ENCODE measurements at regions not wholly inside any gene's neighbourhood (a gene's known extent, or its start where the extent isn't known, plus 50 kb on each side); places are given as distances from the start of the nearest gene placed in this dataset.

GRCh38 chr2:180061085-180061484 lies 54.0 kb upstream of the CWC22 start:
- Histone ChIP-seq H3K4me3 (ENCODE audit: low read length) (no peak overlapping the region), H3K36me3 (replicated peaks; ENCODE audit: insufficient read depth, low read length) (no peaks in the 10 kb centered on the region), H3K4me1 (ENCODE audit: low read length) (no peaks in the 10 kb centered on the region), H3K79me2 (ENCODE audit: low read length) (no peaks in the 10 kb centered on the region), H3F3A (ENCODE audit: insufficient read depth, low read length) (no peaks in the 10 kb centered on the region), H3K9ac (ENCODE audit: low read length) (no peak overlapping the region), H3K27ac (ENCODE audit: low read length) (no peak overlapping the region), H2AFZ (ENCODE audit: low read length) (no peak overlapping the region), H3K9me3 (replicated peaks; ENCODE audit: insufficient read depth, low read length) (no peaks in the 10 kb centered on the region), H3K4me2 (ENCODE audit: low read depth, low read length) (no peak overlapping the region), H4K20me1 (ENCODE audit: insufficient read depth, low read length) (no peaks in the 10 kb centered on the region), H3K9me2 (replicated peaks; ENCODE audit: insufficient read depth, low read length) (no peaks in the 10 kb centered on the region), H3K27me3 (replicated peaks; ENCODE audit: insufficient read depth, low read length) (no peaks in the 10 kb centered on the region)
- DNase-seq, result no peak
- no peak for TF ChIP-seq EZH2 (optimal IDR thresholded peaks at IDR 0.05; ENCODE audit: low read depth, low read length)

DNA sequence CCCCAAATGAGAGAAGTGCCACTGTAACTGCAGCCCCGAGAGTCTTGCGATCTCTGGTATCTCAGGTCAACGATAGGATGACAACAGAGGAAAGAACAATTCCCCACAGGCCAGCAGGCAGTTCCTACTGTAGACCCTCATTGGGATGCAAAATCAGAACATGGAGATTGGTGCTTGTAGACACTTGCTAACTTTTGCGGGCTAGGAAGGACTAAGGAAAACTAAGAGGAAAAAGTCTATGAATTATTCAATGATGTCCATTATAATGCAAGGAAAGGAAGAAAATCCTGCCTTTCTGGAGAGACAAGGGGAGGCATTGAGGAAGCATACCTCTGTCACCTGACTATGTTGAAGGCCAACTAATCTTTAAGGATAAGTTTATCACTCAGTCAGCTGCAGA lies 51.9 kb upstream of the CWC22 start:
- no peak for DNase-seq
- H4K20me1 ChIP-seq (ENCODE audit: insufficient read depth, low read length), result no peaks in the 10 kb centered on the region
- H3K27ac ChIP-seq (ENCODE audit: low read length), result no peak overlapping the region
- H2AFZ ChIP-seq (ENCODE audit: low read length), result no peak overlapping the region
- H3F3A ChIP-seq (ENCODE audit: insufficient read depth, low read length), result no peaks in the 10 kb centered on the region
- H3K79me2 ChIP-seq (ENCODE audit: low read length), result no peaks in the 10 kb centered on the region
- H3K4me2 ChIP-seq (ENCODE audit: low read depth, low read length), result no peak overlapping the region
- TF ChIP-seq EZH2 (optimal IDR thresholded peaks at IDR 0.05; ENCODE audit: low read depth, low read length) (no peak), EZH2phosphoT487 (IDR thresholded peaks at IDR 0.05; ENCODE audit: low read length) (no peak)
- TF ChIP-seq, protein P1, sequence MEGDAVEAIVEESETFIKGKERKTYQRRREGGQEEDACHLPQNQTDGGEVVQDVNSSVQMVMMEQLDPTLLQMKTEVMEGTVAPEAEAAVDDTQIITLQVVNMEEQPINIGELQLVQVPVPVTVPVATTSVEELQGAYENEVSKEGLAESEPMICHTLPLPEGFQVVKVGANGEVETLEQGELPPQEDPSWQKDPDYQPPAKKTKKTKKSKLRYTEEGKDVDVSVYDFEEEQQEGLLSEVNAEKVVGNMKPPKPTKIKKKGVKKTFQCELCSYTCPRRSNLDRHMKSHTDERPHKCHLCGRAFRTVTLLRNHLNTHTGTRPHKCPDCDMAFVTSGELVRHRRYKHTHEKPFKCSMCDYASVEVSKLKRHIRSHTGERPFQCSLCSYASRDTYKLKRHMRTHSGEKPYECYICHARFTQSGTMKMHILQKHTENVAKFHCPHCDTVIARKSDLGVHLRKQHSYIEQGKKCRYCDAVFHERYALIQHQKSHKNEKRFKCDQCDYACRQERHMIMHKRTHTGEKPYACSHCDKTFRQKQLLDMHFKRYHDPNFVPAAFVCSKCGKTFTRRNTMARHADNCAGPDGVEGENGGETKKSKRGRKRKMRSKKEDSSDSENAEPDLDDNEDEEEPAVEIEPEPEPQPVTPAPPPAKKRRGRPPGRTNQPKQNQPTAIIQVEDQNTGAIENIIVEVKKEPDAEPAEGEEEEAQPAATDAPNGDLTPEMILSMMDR (IDR thresholded peaks at IDR 0.05; ENCODE audit: low read length), result no peak
- H3K4me1 ChIP-seq (ENCODE audit: low read length), result no peaks in the 10 kb centered on the region
- no peak overlapping the region for H3K4me3 ChIP-seq (ENCODE audit: low read length)
- no peaks in the 10 kb centered on the region for H3K36me3 ChIP-seq (replicated peaks; ENCODE audit: insufficient read depth, low read length)
- H3K9me2 ChIP-seq (replicated peaks; ENCODE audit: insufficient read depth, low read length), result no peaks in the 10 kb centered on the region
- no peaks in the 10 kb centered on the region for H3K27me3 ChIP-seq (replicated peaks; ENCODE audit: insufficient read depth, low read length)
- H3K9ac ChIP-seq (ENCODE audit: low read length), result no peak overlapping the region
- no peaks in the 10 kb centered on the region for H3K9me3 ChIP-seq (replicated peaks; ENCODE audit: insufficient read depth, low read length)

DNA sequence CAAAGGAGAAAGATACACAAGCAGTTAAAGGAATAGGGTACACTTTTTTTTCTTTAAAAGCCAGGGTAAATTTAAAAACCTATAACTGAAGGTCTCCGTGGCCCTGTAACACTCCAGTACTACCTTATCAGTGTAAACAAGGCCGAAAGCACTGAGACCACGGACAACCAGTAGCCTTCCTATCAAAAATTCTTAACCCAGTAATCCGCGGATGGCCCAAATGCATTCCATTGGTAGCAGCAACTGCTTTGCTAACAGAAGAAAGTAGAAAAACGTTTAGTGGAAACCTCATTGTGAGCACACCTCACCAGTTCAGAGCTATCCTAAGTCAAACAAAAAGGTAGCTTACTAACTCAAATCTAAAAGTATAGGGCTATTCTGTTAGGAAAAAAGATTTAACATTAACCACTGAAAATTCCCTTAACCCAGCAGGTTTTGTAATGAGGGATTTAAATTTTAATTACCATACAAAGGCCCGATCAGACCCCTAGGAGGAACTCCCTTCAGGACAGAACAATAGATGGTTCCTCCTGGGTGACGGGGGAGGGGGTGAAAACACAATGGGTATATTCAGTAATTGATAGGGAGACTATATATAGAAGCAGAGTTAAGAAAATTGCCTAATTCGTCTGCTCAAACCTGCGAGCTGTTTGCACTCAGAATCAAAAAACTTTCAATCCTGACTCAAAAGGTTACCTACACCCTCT lies 50.8 kb upstream of the CWC22 start:
- Histone ChIP-seq H3K27ac (ENCODE audit: low read length) (no peak overlapping the region), H3K4me1 (ENCODE audit: low read length) (no peaks in the 10 kb centered on the region), H3K9me3 (replicated peaks; ENCODE audit: insufficient read depth, low read length) (no peaks in the 10 kb centered on the region), H3K4me2 (ENCODE audit: low read depth, low read length) (no peak overlapping the region), H3K9me2 (replicated peaks; ENCODE audit: insufficient read depth, low read length) (no peaks in the 10 kb centered on the region), H3K27me3 (replicated peaks; ENCODE audit: insufficient read depth, low read length) (no peaks in the 10 kb centered on the region), H3K4me3 (ENCODE audit: low read length) (no peak overlapping the region), H3K79me2 (ENCODE audit: low read length) (no peaks in the 10 kb centered on the region), H2AFZ (ENCODE audit: low read length) (no peak overlapping the region), H3K9ac (ENCODE audit: low read length) (no peak overlapping the region), H3K36me3 (replicated peaks; ENCODE audit: insufficient read depth, low read length) (no peaks in the 10 kb centered on the region), H4K20me1 (ENCODE audit: insufficient read depth, low read length) (no peaks in the 10 kb centered on the region), H3F3A (ENCODE audit: insufficient read depth, low read length) (no peaks in the 10 kb centered on the region)
- DNase-seq, result no peak
- TF ChIP-seq EZH2 (optimal IDR thresholded peaks at IDR 0.05; ENCODE audit: low read depth, low read length) (no peak), EZH2phosphoT487 (IDR thresholded peaks at IDR 0.05; ENCODE audit: low read length) (no peak)
- TF ChIP-seq, protein P1 (IDR thresholded peaks at IDR 0.05; ENCODE audit: low read length), result no peak
